K562 (cell line): ENCODE measurements at regions not wholly inside any gene's neighbourhood (a gene's known extent, or its start where the extent isn't known, plus 50 kb on each side); places are given as distances from the start of the nearest gene placed in this dataset.
A peak's percentile ranks its signal among the peaks of the same experiment; 100 is the strongest.

ENCODE experiments used
- ATF7 ChIP-seq: fragments of 450-650 bp; IDR thresholded peaks from 2 replicates; pipeline ENCODE4 v1.7.1; 2014; ENCODE audit warnings: mild to moderate bottlenecking, moderate library complexity
- CEBPZ ChIP-seq: fragments of 150-350 bp; IDR thresholded peaks from 2 replicates; pipeline ENCODE4 v1.6.1; 2014; ENCODE audit warnings: low read depth, mild to moderate bottlenecking, low read length, borderline replicate concordance
- CHD2 ChIP-seq: IDR thresholded peaks from 2 replicates; pipeline ENCODE4 v1.6.1; 2011; ENCODE audit warnings: low read depth, low read length
- E2F3 ChIP-seq: fragments of 250-450 bp; sonication (Bioruptor Pico); IDR thresholded peaks from 2 replicates; pipeline ENCODE4 v1.4.0; 2020; ENCODE audit warnings: mild to moderate bottlenecking
- E2F4 ChIP-seq: sonication (generic); formaldehyde crosslinking; IDR thresholded peaks from 2 replicates; pipeline ENCODE4 v1.8.0; 2022; ENCODE audit warnings: mild to moderate bottlenecking, low read depth, missing genetic modification reagents
- EHMT2 ChIP-seq: fragments of 450-650 bp; IDR thresholded peaks from 2 replicates; pipeline ENCODE4 v1.6.1; 2018; ENCODE audit warnings: antibody characterized with exemption
- EP300 ChIP-seq: IDR thresholded peaks from 2 replicates; pipeline ENCODE4 v1.6.1; 2012; ENCODE audit warnings: low read length, improper control_type of control experiment
- FOS ChIP-seq: IDR thresholded peaks from 3 replicates; pipeline ENCODE4 v1.6.1; 2011; ENCODE audit not compliant: insufficient read length; ENCODE audit errors: extremely low read depth
- GATAD2A ChIP-seq: fragments of 450-650 bp; IDR thresholded peaks from 2 replicates; pipeline ENCODE4 v1.6.1; 2017
- JUND ChIP-seq, 2 experiments: IDR thresholded peaks; 2 replicates in 1 of 2; 3 replicates in 1 of 2; pipeline ENCODE4 v1.6.1; 2011; ENCODE audit warnings: borderline replicate concordance in 2 of 2, low read depth in 2 of 2, low read length in 2 of 2, improper control_type of control experiment in 1 of 2, missing biosample characterization in 1 of 2, missing genetic modification characterization in 1 of 2, missing genetic modification reagents in 1 of 2
- KAT2B ChIP-seq: IDR thresholded peaks from one replicate; pipeline ENCODE4 v1.6.1; 2012; ENCODE audit warnings: low read depth, mild to moderate bottlenecking, control low read depth, inconsistent platforms, low read length, moderate library complexity
- LCOR ChIP-seq: sonication (generic); formaldehyde crosslinking; IDR thresholded peaks from 2 replicates; pipeline ENCODE4 v1.8.0; 2022; ENCODE audit warnings: mild to moderate bottlenecking, missing genetic modification reagents
- MBD2 ChIP-seq: sonication (generic); IDR thresholded peaks from 2 replicates; pipeline ENCODE4 v1.6.1; 2016; ENCODE audit warnings: low read depth, borderline replicate concordance
- NFXL1 ChIP-seq: fragments of 450-650 bp; formaldehyde crosslinking; IDR thresholded peaks from 2 replicates; pipeline ENCODE4 v1.4.0; 2021; ENCODE audit warnings: mild to moderate bottlenecking
- SMARCC2 ChIP-seq: fragments of 450-650 bp; IDR thresholded peaks from 2 replicates; pipeline ENCODE4 v1.6.1; 2017; ENCODE audit warnings: antibody characterized with exemption, moderate library complexity, mild to moderate bottlenecking, low read depth
- SMARCE1 ChIP-seq: fragments of 450-650 bp; IDR thresholded peaks from 2 replicates; pipeline ENCODE4 v1.7.1; 2016; ENCODE audit warnings: mild to moderate bottlenecking
- TBL1XR1 ChIP-seq, 2 experiments: IDR thresholded peaks; 2 replicates each; pipeline ENCODE4 v1.6.1; 2012; ENCODE audit warnings: improper control_type of control experiment in 2 of 2, low read length in 2 of 2, mild to moderate bottlenecking in 1 of 2
- TCF3 ChIP-seq: sonication (generic); formaldehyde crosslinking; IDR thresholded peaks from 2 replicates; pipeline ENCODE4 v1.4.0; 2020; ENCODE audit warnings: mild to moderate bottlenecking, missing genetic modification reagents
- YBX1 ChIP-seq: fragments of 450-650 bp; IDR thresholded peaks from 2 replicates; pipeline ENCODE4 v1.7.1; 2016; ENCODE audit warnings: mild to moderate bottlenecking
- YY1 ChIP-seq, 3 experiments: IDR thresholded peaks; 2 replicates each; pipeline ENCODE4 v1.6.1; 2011; ENCODE audit warnings: low read length in 2 of 3, mild to moderate bottlenecking in 2 of 3, moderate library complexity in 2 of 3, borderline replicate concordance in 1 of 3, control low read depth in 1 of 3, low read depth in 1 of 3; ENCODE audit not compliant: insufficient read depth in 3 of 3, insufficient replicate concordance in 2 of 3, control insufficient read depth in 1 of 3, insufficient read length in 1 of 3; ENCODE audit errors: extremely low read depth in 1 of 3
- ZNF282 ChIP-seq: sonication (generic); formaldehyde crosslinking; IDR thresholded peaks from 2 replicates; pipeline ENCODE4 v1.8.1; 2023; ENCODE audit warnings: missing genetic modification reagents
- ZNF324 ChIP-seq: fragments of 250-450 bp; sonication (Bioruptor Pico); IDR thresholded peaks from 2 replicates; pipeline ENCODE4 v1.4.0; 2020; ENCODE audit warnings: mild to moderate bottlenecking
- ZNF584 ChIP-seq: fragments of 200-800 bp; sonication (Bioruptor generic); IDR thresholded peaks from 2 replicates; pipeline ENCODE4 v1.6.1; 2016; ENCODE audit warnings: low read depth, mild to moderate bottlenecking, missing genetic modification characterization, missing compliant biosample characterization
- ZNF589 ChIP-seq: fragments of 200-800 bp; sonication (Bioruptor generic); IDR thresholded peaks from 2 replicates; pipeline ENCODE4 v1.6.1; 2016; ENCODE audit warnings: low read depth, missing genetic modification characterization, missing compliant biosample characterization
- ZNF695 ChIP-seq: fragments of 450-650 bp; formaldehyde crosslinking; IDR thresholded peaks from 2 replicates; pipeline ENCODE4 v1.4.0; 2020; ENCODE audit warnings: mild to moderate bottlenecking, moderate library complexity

- TF ChIP-seq JUND (IDR thresholded peaks at IDR 0.05; ENCODE audit: borderline replicate concordance, low read depth, low read length): peak; percentile 96
- TF ChIP-seq JUND (tag; IDR thresholded peaks at IDR 0.05; ENCODE audit: borderline replicate concordance, low read depth, low read length): peak; percentile 96; the same call in 2 of the 3 replicates
- no peak for TF ChIP-seq CEBPZ
- no peak for TF ChIP-seq TBL1XR1 (IDR thresholded peaks at IDR 0.05; ENCODE audit: low read length in 2 of 2)
- TF ChIP-seq E2F3 (CRISPR knock-in tag): no peak
- TF ChIP-seq YBX1: no peak
- peak; percentile 72 for TF ChIP-seq EHMT2
- TF ChIP-seq YY1 (IDR thresholded peaks at IDR 0.05; ENCODE audit: borderline replicate concordance in 1 of 3, control insufficient read depth in 1 of 3, extremely low read depth in 1 of 3, insufficient read depth in 3 of 3, insufficient read length in 1 of 3, insufficient replicate concordance in 2 of 3, low read depth in 1 of 3, low read length in 2 of 3): peak in 1 of 3 experiments; percentile 24
- TF ChIP-seq TCF3 (CRISPR knock-in tag): peak; percentile 50; the same call in 1 of the 2 replicates
- no peak for TF ChIP-seq KAT2B
- TF ChIP-seq MBD2: 0 out of 2 replicates have a peak, but pooled peaks have one; percentile 20
- TF ChIP-seq GATAD2A: 0 out of 2 replicates have a peak, but pooled peaks have one; percentile 51
- no peak for TF ChIP-seq ZNF584 (CRISPR knock-in tag)
- TF ChIP-seq CHD2: no peak
- peak; percentile 28; the same call in 1 of the 2 replicates for TF ChIP-seq EP300
- no peak for TF ChIP-seq NFXL1 (CRISPR knock-in tag)
- TF ChIP-seq ZNF589 (CRISPR knock-in tag): peak; percentile 38; the same call in 1 of the 2 replicates
- TF ChIP-seq LCOR (CRISPR knock-in tag): 0 out of 2 replicates have a peak, but pooled peaks have one; percentile 20
- TF ChIP-seq ATF7: peak; percentile 35; the same call in 1 of the 2 replicates
- peak; percentile 58 for TF ChIP-seq FOS
- TF ChIP-seq ZNF324: no peak
- TF ChIP-seq SMARCE1: peak; percentile 90
- TF ChIP-seq E2F4: no peak
- no peak for TF ChIP-seq ZNF695 (CRISPR knock-in tag)
- peak; percentile 68; the same call in 1 of the 2 replicates for TF ChIP-seq SMARCC2
- TF ChIP-seq ZNF282 (CRISPR knock-in tag): no peak
Measured at GRCh38 chr5:135249658-135250057, 149.4 kb downstream of the MACROH2A1 start (continued).
